Sigmoid colon (tissue), 4 donors: ENCODE measurements at regions not wholly inside any gene's neighbourhood (a gene's known extent, or its start where the extent isn't known, plus 50 kb on each side); places are given as distances from the start of the nearest gene placed in this dataset.

Source experiments
- EP300 ChIP-seq, 4 donors: sonication (generic); formaldehyde crosslinking; IDR thresholded peaks; one replicate each; pipeline ENCODE4 v1.6.1; 2017; ENCODE audit warnings: antibody characterized with exemption in 4 of 4
- POLR2A ChIP-seq, 2 donors: fragments of 450-650 bp; IDR thresholded peaks; one replicate each; pipeline ENCODE4 v1.6.1; 2016; ENCODE audit warnings: antibody characterized with exemption in 2 of 2, mild to moderate bottlenecking in 2 of 2, moderate library complexity in 2 of 2
- POLR2AphosphoS5 ChIP-seq, 4 donors: sonication (generic); formaldehyde crosslinking; IDR thresholded peaks; one replicate each; pipeline ENCODE4 v1.6.1; 2017; ENCODE audit warnings: antibody characterized with exemption in 4 of 4
- TF ChIP-seq, protein P1 (sequence below), 4 experiments: fragments of 450-650 bp in 3 of 4; fragments of 200-600 bp in 1 of 4; IDR thresholded peaks; one replicate each; pipeline ENCODE4 v1.5.1; 2016 to 2019; ENCODE audit warnings: antibody characterized with exemption in 4 of 4, mild to moderate bottlenecking in 3 of 4, moderate library complexity in 2 of 4

DNA sequence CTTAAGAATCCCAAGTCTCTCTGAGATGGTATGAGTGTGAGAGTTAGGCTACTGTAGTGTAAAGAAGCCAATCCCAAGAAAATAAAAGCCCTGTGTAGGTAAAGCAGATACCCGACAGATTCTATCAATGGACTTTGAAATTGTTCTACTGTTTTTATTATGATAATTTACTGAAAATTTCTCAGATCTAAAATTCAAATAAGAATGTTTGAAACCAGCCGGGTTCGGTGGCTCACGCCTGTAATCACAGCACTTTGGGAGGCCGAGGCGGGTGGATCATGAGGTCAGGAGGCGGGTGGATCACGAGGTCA, 208.3 kb upstream of the SPRED2 start:
- TF ChIP-seq, protein P1, sequence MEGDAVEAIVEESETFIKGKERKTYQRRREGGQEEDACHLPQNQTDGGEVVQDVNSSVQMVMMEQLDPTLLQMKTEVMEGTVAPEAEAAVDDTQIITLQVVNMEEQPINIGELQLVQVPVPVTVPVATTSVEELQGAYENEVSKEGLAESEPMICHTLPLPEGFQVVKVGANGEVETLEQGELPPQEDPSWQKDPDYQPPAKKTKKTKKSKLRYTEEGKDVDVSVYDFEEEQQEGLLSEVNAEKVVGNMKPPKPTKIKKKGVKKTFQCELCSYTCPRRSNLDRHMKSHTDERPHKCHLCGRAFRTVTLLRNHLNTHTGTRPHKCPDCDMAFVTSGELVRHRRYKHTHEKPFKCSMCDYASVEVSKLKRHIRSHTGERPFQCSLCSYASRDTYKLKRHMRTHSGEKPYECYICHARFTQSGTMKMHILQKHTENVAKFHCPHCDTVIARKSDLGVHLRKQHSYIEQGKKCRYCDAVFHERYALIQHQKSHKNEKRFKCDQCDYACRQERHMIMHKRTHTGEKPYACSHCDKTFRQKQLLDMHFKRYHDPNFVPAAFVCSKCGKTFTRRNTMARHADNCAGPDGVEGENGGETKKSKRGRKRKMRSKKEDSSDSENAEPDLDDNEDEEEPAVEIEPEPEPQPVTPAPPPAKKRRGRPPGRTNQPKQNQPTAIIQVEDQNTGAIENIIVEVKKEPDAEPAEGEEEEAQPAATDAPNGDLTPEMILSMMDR (IDR thresholded peaks at IDR 0.05) = no peak
- TF ChIP-seq POLR2A (IDR thresholded peaks at IDR 0.05) (no peak), POLR2AphosphoS5 (IDR thresholded peaks at IDR 0.05) (no peak), EP300 (IDR thresholded peaks at IDR 0.05) (no peak)
